ENCODE measurements at regions not wholly inside any gene's neighbourhood (a gene's known extent, or its start where the extent isn't known, plus 50 kb on each side); places are given as distances from the start of the nearest gene placed in this dataset.

DNA sequence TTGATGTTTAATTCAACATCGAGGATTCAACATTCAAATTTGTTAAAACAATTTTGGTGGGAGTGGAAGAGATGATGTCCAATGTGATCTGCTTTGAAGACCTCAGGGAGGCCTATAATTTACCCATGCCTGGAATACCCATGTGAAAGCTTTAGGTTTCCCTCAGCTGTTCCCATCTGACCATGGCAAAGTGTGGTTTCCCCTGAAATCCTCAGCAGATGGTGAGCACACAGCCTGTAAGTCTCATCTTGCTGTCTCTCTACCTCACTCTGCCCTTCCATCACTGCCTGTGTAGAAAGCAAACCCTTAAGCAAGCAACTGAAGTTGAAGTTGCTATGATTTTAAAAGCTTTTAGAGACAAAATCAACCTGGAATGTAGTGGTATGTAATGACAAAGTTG lies 80.1 kb upstream of the ATF3 start:
- TF ChIP-seq POLR2AphosphoS5 (IDR thresholded peaks at IDR 0.05; ENCODE audit: low read depth, low read length) = no peak
- no peak for TF ChIP-seq POLR2A (IDR thresholded peaks at IDR 0.05; ENCODE audit: low read depth, low read length)
- no peak for TF ChIP-seq TAF1 (IDR thresholded peaks at IDR 0.05; ENCODE audit: borderline replicate concordance, low read depth, low read length)
